ENCODE measurements at regions not wholly inside any gene's neighbourhood (a gene's known extent, or its start where the extent isn't known, plus 50 kb on each side); places are given as distances from the start of the nearest gene placed in this dataset.
"Not testable (repeated sequence)": the region's sequence is repeated elsewhere in the genome, so short reads cannot be mapped to it uniquely, and the experiment has no call there.

GRCh38 chr6:27040244-27041042 is 207.1 kb upstream of the PRSS16 start:
- Mint-ChIP-seq H3K4me1 (ENCODE audit: low read depth, unreplicated experiment) (peaks cover 5% of the 10 kb centered on the region), H3K4me3 (ENCODE audit: unreplicated experiment) (no peak overlapping the region), H3K27ac (ENCODE audit: unreplicated experiment) (no peak overlapping the region), H3K27me3 (ENCODE audit: low read depth, unreplicated experiment) (peaks cover under 1% of the 10 kb centered on the region), H3K36me3 (ENCODE audit: low read depth, unreplicated experiment) (no peaks in the 10 kb centered on the region), H3K9me3 (ENCODE audit: unreplicated experiment) (peaks cover under 1% of the 10 kb centered on the region)
- Histone ChIP-seq H3K9me3 (ENCODE audit: insufficient read depth, low read depth, low read length) (no peaks in the 10 kb centered on the region), H3K79me2 (ENCODE audit: insufficient read depth, low read length) (no peaks in the 10 kb centered on the region), H4K20me1 (ENCODE audit: insufficient read depth, low read length) (no peaks in the 10 kb centered on the region), H3K4me3 (ENCODE audit: insufficient read depth, low read depth, low read length) (no peak overlapping the region), H2AFZ (ENCODE audit: low read depth, low read length) (no peak overlapping the region), H3K27me3 (ENCODE audit: insufficient read depth, low read length) (no peaks in the 10 kb centered on the region), H3K4me2 (ENCODE audit: low read length) (no peak overlapping the region), H3K36me3 (ENCODE audit: insufficient read depth, low read length) (no peaks in the 10 kb centered on the region), H3K27ac (ENCODE audit: low read depth, low read length) (no peak overlapping the region), H3K9ac (ENCODE audit: low read length) (no peak overlapping the region), H3K4me1 (ENCODE audit: insufficient read depth, low read length) (no peaks in the 10 kb centered on the region)
- DNase-seq (ENCODE audit: low read depth) = no peak
- no peak for TF ChIP-seq EZH2 (IDR thresholded peaks at IDR 0.05; ENCODE audit: insufficient read depth, low read length)
- TF ChIP-seq, protein P1, sequence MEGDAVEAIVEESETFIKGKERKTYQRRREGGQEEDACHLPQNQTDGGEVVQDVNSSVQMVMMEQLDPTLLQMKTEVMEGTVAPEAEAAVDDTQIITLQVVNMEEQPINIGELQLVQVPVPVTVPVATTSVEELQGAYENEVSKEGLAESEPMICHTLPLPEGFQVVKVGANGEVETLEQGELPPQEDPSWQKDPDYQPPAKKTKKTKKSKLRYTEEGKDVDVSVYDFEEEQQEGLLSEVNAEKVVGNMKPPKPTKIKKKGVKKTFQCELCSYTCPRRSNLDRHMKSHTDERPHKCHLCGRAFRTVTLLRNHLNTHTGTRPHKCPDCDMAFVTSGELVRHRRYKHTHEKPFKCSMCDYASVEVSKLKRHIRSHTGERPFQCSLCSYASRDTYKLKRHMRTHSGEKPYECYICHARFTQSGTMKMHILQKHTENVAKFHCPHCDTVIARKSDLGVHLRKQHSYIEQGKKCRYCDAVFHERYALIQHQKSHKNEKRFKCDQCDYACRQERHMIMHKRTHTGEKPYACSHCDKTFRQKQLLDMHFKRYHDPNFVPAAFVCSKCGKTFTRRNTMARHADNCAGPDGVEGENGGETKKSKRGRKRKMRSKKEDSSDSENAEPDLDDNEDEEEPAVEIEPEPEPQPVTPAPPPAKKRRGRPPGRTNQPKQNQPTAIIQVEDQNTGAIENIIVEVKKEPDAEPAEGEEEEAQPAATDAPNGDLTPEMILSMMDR (IDR thresholded peaks at IDR 0.05; ENCODE audit: insufficient read depth, low read depth, low read length) = no peak
- no peak for FAIRE-seq

GRCh38 chr6:27043244-27043643 is 204.3 kb upstream of the PRSS16 start:
- Histone ChIP-seq H3K4me3 (ENCODE audit: insufficient read depth, low read depth, low read length) (no peak overlapping the region), H4K20me1 (ENCODE audit: insufficient read depth, low read length) (no peaks in the 10 kb centered on the region), H3K79me2 (ENCODE audit: insufficient read depth, low read length) (no peaks in the 10 kb centered on the region), H3K27ac (ENCODE audit: low read depth, low read length) (no peak overlapping the region), H3K36me3 (ENCODE audit: insufficient read depth, low read length) (no peaks in the 10 kb centered on the region), H3K27me3 (ENCODE audit: insufficient read depth, low read length) (no peaks in the 10 kb centered on the region), H3K9me3 (ENCODE audit: insufficient read depth, low read depth, low read length) (no peaks in the 10 kb centered on the region), H3K4me2 (ENCODE audit: low read length) (no peak overlapping the region), H3K4me1 (ENCODE audit: insufficient read depth, low read length) (no peaks in the 10 kb centered on the region), H2AFZ (ENCODE audit: low read depth, low read length) (no peak overlapping the region), H3K9ac (ENCODE audit: low read length) (no peak overlapping the region)
- peaks cover 5% of the 10 kb centered on the region for H3K9me3 Mint-ChIP-seq (ENCODE audit: unreplicated experiment)
- DNase-seq (ENCODE audit: low read depth) (no peak), FAIRE-seq (no peak)
- no peak overlapping the region for H3K4me3 Mint-ChIP-seq (ENCODE audit: unreplicated experiment)
- no peaks in the 10 kb centered on the region for H3K27me3 Mint-ChIP-seq (ENCODE audit: low read depth, unreplicated experiment)
- no peak for TF ChIP-seq EZH2 (IDR thresholded peaks at IDR 0.05; ENCODE audit: insufficient read depth, low read length)
- TF ChIP-seq, protein P1 (IDR thresholded peaks at IDR 0.05; ENCODE audit: insufficient read depth, low read depth, low read length) = no peak
- H3K4me1 Mint-ChIP-seq (ENCODE audit: low read depth, unreplicated experiment) = peaks cover 5% of the 10 kb centered on the region
- H3K36me3 Mint-ChIP-seq (ENCODE audit: low read depth, unreplicated experiment) = no peaks in the 10 kb centered on the region
- no peak overlapping the region for H3K27ac Mint-ChIP-seq (ENCODE audit: unreplicated experiment)

GRCh38 chr6:27045131-27045530 is 202.4 kb upstream of the PRSS16 start:
- H3K27ac ChIP-seq (ENCODE audit: low read depth, low read length); H3K9me3 Mint-ChIP-seq (ENCODE audit: unreplicated experiment): not testable (repeated sequence)

DNA sequence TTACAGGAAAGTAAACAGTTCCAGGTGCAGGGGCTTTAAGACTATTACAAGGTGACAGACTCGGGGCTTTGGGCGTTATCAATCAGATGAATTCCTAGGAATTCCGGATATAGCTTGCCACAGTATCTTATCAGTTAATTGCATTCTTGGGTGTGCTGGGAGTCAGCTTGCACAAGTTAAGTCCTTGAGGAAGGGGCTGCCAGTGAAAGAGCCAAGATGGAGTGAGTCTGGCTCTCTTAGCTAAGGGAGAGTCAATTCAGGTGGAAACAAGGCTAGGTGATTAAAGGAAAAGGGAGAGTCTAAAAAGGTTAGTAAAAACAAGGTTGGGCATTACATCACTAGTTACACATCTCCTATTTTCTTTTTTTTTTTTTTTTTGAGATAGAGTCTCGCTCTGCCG is 199.8 kb upstream of the PRSS16 start:
- H3K9me3 ChIP-seq (ENCODE audit: insufficient read depth, low read depth, low read length); H3K36me3 Mint-ChIP-seq (ENCODE audit: low read depth, unreplicated experiment); H3K27ac ChIP-seq (ENCODE audit: low read depth, low read length); FAIRE-seq; H3K4me1 ChIP-seq (ENCODE audit: insufficient read depth, low read length); H3K4me3 Mint-ChIP-seq (ENCODE audit: unreplicated experiment); DNase-seq (ENCODE audit: low read depth); H3K27me3 Mint-ChIP-seq (ENCODE audit: low read depth, unreplicated experiment); H3K9ac ChIP-seq (ENCODE audit: low read length); H4K20me1 ChIP-seq (ENCODE audit: insufficient read depth, low read length); H2AFZ ChIP-seq (ENCODE audit: low read depth, low read length); H3K4me2 ChIP-seq (ENCODE audit: low read length); H3K9me3 Mint-ChIP-seq (ENCODE audit: unreplicated experiment); H3K4me1 Mint-ChIP-seq (ENCODE audit: low read depth, unreplicated experiment); H3K79me2 ChIP-seq (ENCODE audit: insufficient read depth, low read length); H3K27ac Mint-ChIP-seq (ENCODE audit: unreplicated experiment); H3K27me3 ChIP-seq (ENCODE audit: insufficient read depth, low read length); H3K36me3 ChIP-seq (ENCODE audit: insufficient read depth, low read length); H3K4me3 ChIP-seq (ENCODE audit: insufficient read depth, low read depth, low read length): not testable (repeated sequence)

More at GRCh38 chr6:27045131-27045530, 202.4 kb upstream of the PRSS16 start:
- not testable (repeated sequence) for H4K20me1 ChIP-seq (ENCODE audit: insufficient read depth, low read length); H3K36me3 ChIP-seq (ENCODE audit: insufficient read depth, low read length); H3K4me2 ChIP-seq (ENCODE audit: low read length); H3K4me1 ChIP-seq (ENCODE audit: insufficient read depth, low read length); H2AFZ ChIP-seq (ENCODE audit: low read depth, low read length); H3K27me3 Mint-ChIP-seq (ENCODE audit: low read depth, unreplicated experiment); H3K36me3 Mint-ChIP-seq (ENCODE audit: low read depth, unreplicated experiment); H3K27ac Mint-ChIP-seq (ENCODE audit: unreplicated experiment); H3K9me3 ChIP-seq (ENCODE audit: insufficient read depth, low read depth, low read length); H3K4me3 ChIP-seq (ENCODE audit: insufficient read depth, low read depth, low read length); H3K4me3 Mint-ChIP-seq (ENCODE audit: unreplicated experiment); H3K27me3 ChIP-seq (ENCODE audit: insufficient read depth, low read length); H3K9ac ChIP-seq (ENCODE audit: low read length); H3K79me2 ChIP-seq (ENCODE audit: insufficient read depth, low read length); FAIRE-seq; H3K4me1 Mint-ChIP-seq (ENCODE audit: low read depth, unreplicated experiment); DNase-seq (ENCODE audit: low read depth)

Data from astrocyte (in vitro differentiated cells and primary cell).